Mesenteric fat pad (tissue), 1 donor: ENCODE measurements at regions not wholly inside any gene's neighbourhood (a gene's known extent, or its start where the extent isn't known, plus 50 kb on each side); places are given as distances from the start of the nearest gene placed in this dataset.

ENCODE experiments used
- DNase-seq: peaks from one replicate; pipeline ENCODE4 v3.0.0-alpha.2; 2020; ENCODE audit warnings: low spot score
- donor health status: DM: yes; HTN: yes; CAD: no.

GRCh38 chr2:46813680-46814079 lies 101.9 kb downstream of the MCFD2 start:
- DNase-seq: no peak

- DNase-seq: peak; percentile 89
Measured at GRCh38 chr2:46813020-46813415, 102.6 kb downstream of the MCFD2 start.
